ENCODE measurements at regions not wholly inside any gene's neighbourhood (a gene's known extent, or its start where the extent isn't known, plus 50 kb on each side); places are given as distances from the start of the nearest gene placed in this dataset.
"Not testable (repeated sequence)": the region's sequence is repeated elsewhere in the genome, so short reads cannot be mapped to it uniquely, and the experiment has no call there.

GRCh38 chr12:104906695-104907094, 51.4 kb downstream of the SLC41A2 start:
- no peak for DNase-seq

GRCh38 chr12:104905446-104905845, 52.6 kb downstream of the SLC41A2 start:
- DNase-seq, result not testable (repeated sequence)

GRCh38 chr12:104903648-104904423, 54.3 kb downstream of the SLC41A2 start:
- DNase-seq, result no peak

- no peak for DNase-seq
These were observed 56.0 kb downstream of the SLC41A2 start for GRCh38 chr12:104902125-104902524.

GRCh38 chr12:104896710-104897109, 61.4 kb downstream of the SLC41A2 start:
- DNase-seq, result no peak

GRCh38 chr12:104896146-104896545, 61.9 kb downstream of the SLC41A2 start:
- DNase-seq, result no peak

- DNase-seq, result no peak
These were observed 62.7 kb downstream of the SLC41A2 start for GRCh38 chr12:104895415-104895814.

GRCh38 chr12:104890476-104891096, 67.5 kb downstream of the SLC41A2 start:
- no peak for DNase-seq

- no peak for DNase-seq
These were observed 68.4 kb downstream of the SLC41A2 start for GRCh38 chr12:104889735-104890134.

- no peak for DNase-seq
These were observed 69.2 kb downstream of the SLC41A2 start for GRCh38 chr12:104888892-104889291.

GRCh38 chr12:104888481-104888880, 69.6 kb downstream of the SLC41A2 start:
- no peak for DNase-seq

- DNase-seq, result no peak
These were observed 70.6 kb downstream of the SLC41A2 start for GRCh38 chr12:104887452-104887851.

GRCh38 chr12:104886418-104887401, 71.4 kb downstream of the SLC41A2 start:
- peak; percentile 49 for DNase-seq

GRCh38 chr12:104878858-104879257, 79.2 kb downstream of the SLC41A2 start:
- not testable (repeated sequence) for DNase-seq

GRCh38 chr12:104877103-104877705, 80.9 kb downstream of the SLC41A2 start:
- DNase-seq, result peak; percentile 2

GRCh38 chr12:104873374-104873773, 84.7 kb downstream of the SLC41A2 start:
- no peak for DNase-seq

- no peak for DNase-seq
These were observed 87.3 kb downstream of the SLC41A2 start for GRCh38 chr12:104870797-104871196.

- no peak for DNase-seq
These were observed 91.8 kb downstream of the SLC41A2 start for GRCh38 chr12:104866291-104866690.

GRCh38 chr12:104865080-104865479, 93.0 kb downstream of the SLC41A2 start:
- no peak for DNase-seq

- DNase-seq, result no peak
These were observed 93.4 kb downstream of the SLC41A2 start for GRCh38 chr12:104864668-104865067.

GRCh38 chr12:104863296-104863948, 94.7 kb downstream of the SLC41A2 start:
- DNase-seq, result no peak

All from NCI-H748 treated with DMSO at 0.1 percent for 48 hours (cell line).